Vagina (tissue), 2 donors: ENCODE measurements at regions not wholly inside any gene's neighbourhood (a gene's known extent, or its start where the extent isn't known, plus 50 kb on each side); places are given as distances from the start of the nearest gene placed in this dataset.

Experiments used
- DNase-seq, 2 donors: peaks; one replicate each; pipeline ENCODE4 v3.0.0-alpha.2; 2017; ENCODE audit errors: extremely low spot score in 2 of 2
- H3K27ac ChIP-seq: fragments of 200-600 bp; sonication (generic); one replicate; pipeline ENCODE4 v1.5.1; 2019
- H3K27me3 ChIP-seq: fragments of 200-600 bp; sonication (generic); one replicate; pipeline ENCODE4 v1.5.1; 2019
- H3K36me3 ChIP-seq, 2 donors: fragments of 200-600 bp; sonication (generic); one replicate each; pipeline ENCODE4 v1.5.1; 2017 to 2019
- H3K4me1 ChIP-seq: fragments of 200-600 bp; sonication (generic); one replicate; pipeline ENCODE4 v1.5.1; 2019
- H3K4me3 ChIP-seq, 2 donors: fragments of 200-600 bp; sonication (generic); 1 replicate in 1 of 2; 2 replicates in 1 of 2; pipeline ENCODE4 v1.5.1; 2016 to 2019
- H3K9me3 ChIP-seq: fragments of 200-600 bp; sonication (generic); one replicate; pipeline ENCODE4 v1.5.1; 2019
- POLR2A ChIP-seq, 2 donors: fragments of 450-650 bp; IDR thresholded peaks; one replicate each; pipeline ENCODE4 v1.6.1; 2017; ENCODE audit warnings: antibody characterized with exemption in 2 of 2, mild to moderate bottlenecking in 2 of 2, moderate library complexity in 2 of 2
- POLR2AphosphoS5 ChIP-seq, 2 donors: sonication (generic); formaldehyde crosslinking; IDR thresholded peaks; one replicate each; pipeline ENCODE4 v1.9.0; 2017; ENCODE audit warnings: antibody characterized with exemption in 2 of 2, mild to moderate bottlenecking in 2 of 2, low read depth in 1 of 2; ENCODE audit not compliant: insufficient read depth in 1 of 2
- intact Hi-C: fragments of 100-400 bp; cut with DNase I; formaldehyde crosslinking; loops from one replicate; pipeline ENCODE4 v1.15.1; 2023
- TF ChIP-seq, protein P1 (sequence below), 3 experiments: fragments of 450-650 bp in 2 of 3; fragments of 200-600 bp in 1 of 3; sonication (generic) in 1 of 3; IDR thresholded peaks; one replicate each; pipeline ENCODE4 v1.5.1; 2017 to 2019; ENCODE audit warnings: antibody characterized with exemption in 3 of 3, mild to moderate bottlenecking in 2 of 3, moderate library complexity in 2 of 3

GRCh38 chr3:152611905-152612304 lies 223.0 kb upstream of the P2RY1 start:
- Histone ChIP-seq H3K36me3 (no peaks in the 10 kb centered on the region), H3K27ac (no peak overlapping the region), H3K9me3 (no peaks in the 10 kb centered on the region), H3K4me3 (no peak overlapping the region), H3K27me3 (no peaks in the 10 kb centered on the region), H3K4me1 (no peaks in the 10 kb centered on the region)
- no peak for DNase-seq
- intact Hi-C loops, result no loop called here
- TF ChIP-seq, protein P1, sequence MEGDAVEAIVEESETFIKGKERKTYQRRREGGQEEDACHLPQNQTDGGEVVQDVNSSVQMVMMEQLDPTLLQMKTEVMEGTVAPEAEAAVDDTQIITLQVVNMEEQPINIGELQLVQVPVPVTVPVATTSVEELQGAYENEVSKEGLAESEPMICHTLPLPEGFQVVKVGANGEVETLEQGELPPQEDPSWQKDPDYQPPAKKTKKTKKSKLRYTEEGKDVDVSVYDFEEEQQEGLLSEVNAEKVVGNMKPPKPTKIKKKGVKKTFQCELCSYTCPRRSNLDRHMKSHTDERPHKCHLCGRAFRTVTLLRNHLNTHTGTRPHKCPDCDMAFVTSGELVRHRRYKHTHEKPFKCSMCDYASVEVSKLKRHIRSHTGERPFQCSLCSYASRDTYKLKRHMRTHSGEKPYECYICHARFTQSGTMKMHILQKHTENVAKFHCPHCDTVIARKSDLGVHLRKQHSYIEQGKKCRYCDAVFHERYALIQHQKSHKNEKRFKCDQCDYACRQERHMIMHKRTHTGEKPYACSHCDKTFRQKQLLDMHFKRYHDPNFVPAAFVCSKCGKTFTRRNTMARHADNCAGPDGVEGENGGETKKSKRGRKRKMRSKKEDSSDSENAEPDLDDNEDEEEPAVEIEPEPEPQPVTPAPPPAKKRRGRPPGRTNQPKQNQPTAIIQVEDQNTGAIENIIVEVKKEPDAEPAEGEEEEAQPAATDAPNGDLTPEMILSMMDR (IDR thresholded peaks at IDR 0.05), result no peak
- TF ChIP-seq POLR2AphosphoS5 (IDR thresholded peaks at IDR 0.05; ENCODE audit: insufficient read depth in 1 of 2, low read depth in 1 of 2), result no peak
- TF ChIP-seq POLR2A (IDR thresholded peaks at IDR 0.05), result no peak

DNA sequence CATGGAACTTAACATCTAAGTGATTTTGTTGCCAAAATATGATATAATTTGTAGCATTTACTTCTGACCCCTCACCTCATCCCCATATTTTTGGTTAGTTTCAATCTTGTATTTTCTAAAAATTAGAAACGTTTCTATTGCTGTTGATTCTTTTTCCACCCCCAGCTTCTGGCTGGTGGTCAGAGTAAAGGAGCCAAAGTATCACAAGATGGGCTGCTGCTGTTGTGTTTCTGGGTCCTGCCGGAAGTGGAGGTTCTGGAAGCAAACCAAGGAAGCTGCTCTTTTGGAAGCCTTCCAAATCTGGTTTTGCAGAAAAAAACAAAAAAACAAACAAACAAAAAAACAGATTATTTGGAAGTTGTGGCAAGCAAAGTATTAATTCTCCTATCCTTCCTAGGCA lies 221.1 kb upstream of the P2RY1 start:
- Histone ChIP-seq H3K9me3 (no peaks in the 10 kb centered on the region), H3K4me3 (no peak overlapping the region), H3K4me1 (no peaks in the 10 kb centered on the region), H3K27me3 (no peaks in the 10 kb centered on the region), H3K36me3 (no peaks in the 10 kb centered on the region), H3K27ac (no peak overlapping the region)
- intact Hi-C loops, result no loop called here
- TF ChIP-seq, protein P1 (IDR thresholded peaks at IDR 0.05), result no peak
- TF ChIP-seq POLR2AphosphoS5 (IDR thresholded peaks at IDR 0.05; ENCODE audit: insufficient read depth in 1 of 2, low read depth in 1 of 2), result no peak
- no peak for DNase-seq

DNA sequence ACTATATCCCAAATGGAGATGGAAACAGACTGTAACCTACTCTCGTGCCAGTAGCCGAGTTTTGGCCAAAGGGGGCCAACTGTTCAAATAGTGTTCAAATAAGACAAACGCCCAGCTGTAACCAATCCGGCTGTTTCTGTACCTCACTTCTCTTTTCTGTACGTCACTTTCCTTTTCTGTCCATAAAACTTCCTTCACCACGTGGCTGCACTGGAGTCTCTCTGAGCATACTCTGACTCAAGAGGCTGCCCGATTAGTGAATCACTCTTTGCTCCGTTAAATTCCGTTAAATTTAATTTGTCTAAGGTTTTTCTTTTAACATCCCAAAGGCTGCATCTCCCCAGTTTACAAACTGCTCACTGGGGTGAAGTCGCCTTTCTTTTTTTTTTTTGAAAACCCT lies 219.2 kb upstream of the P2RY1 start:
- intact Hi-C loops, result no loop called here
- H3K4me1 ChIP-seq, result peaks cover 8% of the 10 kb centered on the region
- no peak for DNase-seq
- no peaks in the 10 kb centered on the region for H3K36me3 ChIP-seq
- TF ChIP-seq POLR2A (IDR thresholded peaks at IDR 0.05) (no peak), POLR2AphosphoS5 (IDR thresholded peaks at IDR 0.05; ENCODE audit: insufficient read depth in 1 of 2, low read depth in 1 of 2) (no peak)
- TF ChIP-seq, protein P1 (IDR thresholded peaks at IDR 0.05), result no peak
- no peak overlapping the region for H3K4me3 ChIP-seq
- H3K27ac ChIP-seq, result no peak overlapping the region
- H3K9me3 ChIP-seq, result no peaks in the 10 kb centered on the region
- no peaks in the 10 kb centered on the region for H3K27me3 ChIP-seq

- no peak for DNase-seq
- no peaks in the 10 kb centered on the region for H3K36me3 ChIP-seq
- H3K27ac ChIP-seq, result no peak overlapping the region
- TF ChIP-seq, protein P1 (IDR thresholded peaks at IDR 0.05), result no peak
- no peak for TF ChIP-seq POLR2AphosphoS5 (IDR thresholded peaks at IDR 0.05; ENCODE audit: insufficient read depth in 1 of 2, low read depth in 1 of 2)
- no peak for TF ChIP-seq POLR2A (IDR thresholded peaks at IDR 0.05)
- intact Hi-C loops, result no loop called here
- no peak overlapping the region for H3K4me3 ChIP-seq
- no peaks in the 10 kb centered on the region for H3K27me3 ChIP-seq
- peaks cover 19% of the 10 kb centered on the region for H3K4me1 ChIP-seq
- H3K9me3 ChIP-seq, result no peaks in the 10 kb centered on the region
These were observed 217.3 kb upstream of the P2RY1 start for GRCh38 chr3:152617609-152618008.

DNA sequence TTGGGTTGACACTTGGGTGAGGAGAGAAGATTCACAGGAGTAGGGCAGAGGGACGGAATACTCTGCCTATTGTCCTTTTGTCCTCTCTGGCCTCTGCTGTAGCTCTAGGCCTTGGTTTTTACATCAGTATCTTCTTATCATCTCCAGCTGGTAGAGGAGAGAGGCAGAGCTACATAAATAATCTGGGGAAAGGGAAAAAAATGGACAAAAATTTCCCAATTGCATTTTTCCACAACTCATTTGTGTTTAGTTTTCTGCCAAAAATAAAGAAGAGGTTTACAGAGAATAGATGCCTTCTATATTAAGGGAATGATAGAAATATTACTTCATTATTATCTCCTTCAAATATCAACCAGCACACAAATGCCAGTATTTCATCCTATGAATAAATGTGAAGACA lies 216.4 kb upstream of the P2RY1 start:
- no peaks in the 10 kb centered on the region for H3K9me3 ChIP-seq
- TF ChIP-seq POLR2A (IDR thresholded peaks at IDR 0.05), result no peak
- TF ChIP-seq POLR2AphosphoS5 (IDR thresholded peaks at IDR 0.05; ENCODE audit: insufficient read depth in 1 of 2, low read depth in 1 of 2), result no peak
- TF ChIP-seq, protein P1 (IDR thresholded peaks at IDR 0.05), result no peak
- no peaks in the 10 kb centered on the region for H3K36me3 ChIP-seq
- no peak overlapping the region for H3K27ac ChIP-seq
- peaks cover 26% of the 10 kb centered on the region for H3K4me1 ChIP-seq
- no peaks in the 10 kb centered on the region for H3K27me3 ChIP-seq
- intact Hi-C loops, result no loop called here
- H3K4me3 ChIP-seq, result no peak overlapping the region
- no peak for DNase-seq
